ENCODE measurements at regions not wholly inside any gene's neighbourhood (a gene's known extent, or its start where the extent isn't known, plus 50 kb on each side); places are given as distances from the start of the nearest gene placed in this dataset.

DNA sequence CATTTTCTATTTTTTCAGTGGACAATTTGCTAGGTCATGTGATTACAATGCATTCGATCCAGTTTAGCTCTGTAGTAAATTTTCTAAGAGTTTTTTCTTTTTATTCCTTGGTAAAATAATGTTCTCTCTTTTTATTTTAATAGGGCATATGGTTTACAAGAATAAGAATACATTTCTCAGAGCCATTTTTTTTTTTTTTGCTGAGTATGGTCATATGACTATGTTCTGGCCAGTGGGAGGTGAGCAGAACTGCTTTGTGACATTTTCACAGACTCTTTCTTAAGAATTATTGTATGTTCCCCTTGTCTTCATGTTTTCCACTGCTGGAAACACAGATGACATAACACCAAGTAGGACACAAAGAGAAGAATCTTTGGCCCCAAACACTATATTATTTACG is 626.6 kb upstream of the FSHR start:
- TF ChIP-seq CTCF (conservative IDR thresholded peaks at IDR 0.05): no peak
- no peak overlapping the region for H3K27ac ChIP-seq

DNA sequence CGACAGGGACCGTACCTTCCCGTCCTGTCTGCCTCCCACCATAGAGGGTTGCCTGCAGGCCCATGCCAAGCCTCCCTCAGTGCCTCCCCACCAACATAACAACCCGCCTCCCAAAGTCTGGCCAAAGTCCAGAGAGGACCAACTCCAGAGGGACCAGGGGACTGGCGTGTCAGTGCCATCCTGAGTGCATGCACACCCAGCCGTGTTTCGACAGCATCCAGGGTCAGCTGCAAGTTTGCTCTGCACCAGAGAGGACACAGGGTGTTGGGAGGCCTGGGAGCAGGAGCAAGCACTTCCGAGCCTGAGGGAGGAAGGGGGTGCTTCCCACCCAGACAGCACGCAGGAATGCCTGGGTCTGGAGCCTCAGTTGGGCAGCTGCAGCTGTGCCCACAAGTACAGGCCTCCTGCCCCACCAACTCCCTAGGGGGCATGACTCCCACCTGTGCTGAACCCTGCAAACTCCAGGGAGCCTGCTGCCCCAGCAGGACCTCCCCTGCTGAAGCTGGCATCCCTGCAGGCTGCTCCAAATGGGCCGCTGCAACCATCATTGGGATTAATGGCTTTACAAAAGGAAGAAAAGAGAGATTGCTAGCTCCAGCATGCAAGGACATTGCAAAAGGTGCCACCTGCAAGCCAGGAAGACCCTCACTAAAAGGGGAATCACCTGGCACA is 618.1 kb upstream of the FSHR start:
- no peak overlapping the region for H3K27ac ChIP-seq
- TF ChIP-seq CTCF (conservative IDR thresholded peaks at IDR 0.05): no peak

GRCh38 chr2:49770919-49771318 is 616.6 kb upstream of the FSHR start:
- no peak overlapping the region for H3K27ac ChIP-seq
- peak; percentile 43; the same call in 1 of the 2 replicates for TF ChIP-seq CTCF (conservative IDR thresholded peaks at IDR 0.05)

DNA sequence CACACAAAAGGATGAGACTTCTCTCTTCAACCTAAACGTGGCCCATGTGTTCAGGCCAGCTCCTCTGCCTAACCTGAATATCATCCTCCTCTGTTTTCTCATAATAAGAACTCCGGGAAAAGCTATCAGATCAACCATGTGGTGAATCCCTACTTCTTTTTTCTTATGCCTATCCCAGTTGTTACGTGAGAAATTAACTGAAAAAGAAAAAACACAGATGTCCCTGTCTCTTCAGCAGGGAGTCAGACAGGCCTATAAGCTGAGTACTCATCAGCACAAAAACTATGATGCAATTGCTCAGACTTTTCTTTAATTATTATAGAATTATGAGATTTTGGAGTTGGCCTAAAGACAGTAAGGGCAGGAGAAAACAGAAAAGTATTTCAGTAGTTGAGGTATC is 613.0 kb upstream of the FSHR start:
- TF ChIP-seq CTCF (conservative IDR thresholded peaks at IDR 0.05): no peak

DNA sequence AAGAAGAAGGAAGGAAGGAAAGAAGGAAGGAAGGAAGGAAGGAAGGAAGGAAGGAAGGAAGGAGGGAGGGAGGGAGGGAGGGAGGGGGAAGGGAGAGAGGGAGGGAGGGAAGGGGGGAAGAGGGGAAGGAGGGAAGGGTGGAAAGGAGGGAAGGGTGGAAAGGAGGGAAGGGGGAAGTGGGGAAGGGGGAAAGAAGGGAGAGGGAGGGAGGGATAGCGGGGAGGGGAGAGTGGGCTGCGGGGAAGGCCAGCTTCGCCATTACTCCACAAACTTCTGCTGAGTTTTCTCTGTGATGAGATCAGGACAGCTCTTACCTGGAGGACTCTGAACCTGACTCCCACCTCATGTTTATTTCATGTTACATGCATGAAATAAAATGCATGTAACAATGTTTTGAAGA is 601.5 kb upstream of the FSHR start:
- H3K27ac ChIP-seq: no peak overlapping the region
- TF ChIP-seq CTCF (conservative IDR thresholded peaks at IDR 0.05): no peak

More for the DNA sequence above, 613.0 kb upstream of the FSHR start:
- H3K27ac ChIP-seq: no peak overlapping the region

GRCh38 chr2:49754381-49754780 is 600.1 kb upstream of the FSHR start:
- no peak overlapping the region for H3K27ac ChIP-seq
- no peak for TF ChIP-seq CTCF (conservative IDR thresholded peaks at IDR 0.05)

DNA sequence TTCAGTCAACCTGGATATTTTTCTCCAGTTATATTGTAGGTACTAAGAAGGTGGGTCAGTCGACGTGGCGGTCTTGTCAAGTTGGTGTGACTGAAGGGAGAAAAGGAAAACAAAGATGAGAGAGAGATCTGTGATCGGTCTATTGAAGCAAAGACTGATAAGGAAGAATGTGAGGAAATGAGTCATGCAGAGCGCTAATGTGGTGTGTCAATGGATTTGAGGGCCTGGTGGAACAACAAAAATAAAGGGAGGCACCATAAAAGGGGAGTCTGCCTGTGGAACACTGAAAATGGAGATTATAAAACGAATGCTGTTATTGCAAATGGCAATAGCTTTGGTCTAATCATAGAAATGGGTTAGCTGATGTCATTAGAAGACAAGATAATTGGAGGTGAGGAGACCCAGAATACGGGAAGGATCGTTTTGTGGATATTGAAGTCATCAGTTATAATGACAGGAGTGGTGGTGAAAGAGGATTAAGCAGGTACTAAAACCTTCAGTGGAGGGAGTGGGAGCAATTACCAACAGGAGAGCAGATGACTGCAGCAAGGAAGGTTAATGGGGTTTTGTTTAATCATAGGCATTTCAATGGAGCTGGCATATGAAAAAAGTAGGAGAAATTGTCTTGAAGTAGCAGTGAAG is 599.1 kb upstream of the FSHR start:
- no peak for TF ChIP-seq CTCF (conservative IDR thresholded peaks at IDR 0.05)
- no peak overlapping the region for H3K27ac ChIP-seq
